GM12864 (cell line): ENCODE measurements at regions not wholly inside any gene's neighbourhood (a gene's known extent, or its start where the extent isn't known, plus 50 kb on each side); places are given as distances from the start of the nearest gene placed in this dataset.
"Not testable (repeated sequence)": the region's sequence is repeated elsewhere in the genome, so short reads cannot be mapped to it uniquely, and the experiment has no call there.

Experiments used
- DNase-seq: peaks from one replicate; pipeline ENCODE4 v3.0.0-alpha.2; 2011; ENCODE audit warnings: low read depth
- H3K4me3 ChIP-seq: 2 replicates; pipeline ENCODE4 v1.5.1; 2011; ENCODE audit warnings: mild to moderate bottlenecking, low read depth, low read length, control low read depth
- CTCF ChIP-seq: IDR thresholded peaks from 2 replicates; pipeline ENCODE4 v1.5.1; 2011; ENCODE audit warnings: low read depth, mild to moderate bottlenecking, moderate library complexity, low read length, control low read depth, inconsistent platforms; ENCODE audit errors: missing control alignments

GRCh38 chrX:2640436-2641150, 50.5 kb upstream of the CD99 start:
- no peak for TF ChIP-seq CTCF
- no peak for DNase-seq
- H3K4me3 ChIP-seq, result no peak overlapping the region

DNA sequence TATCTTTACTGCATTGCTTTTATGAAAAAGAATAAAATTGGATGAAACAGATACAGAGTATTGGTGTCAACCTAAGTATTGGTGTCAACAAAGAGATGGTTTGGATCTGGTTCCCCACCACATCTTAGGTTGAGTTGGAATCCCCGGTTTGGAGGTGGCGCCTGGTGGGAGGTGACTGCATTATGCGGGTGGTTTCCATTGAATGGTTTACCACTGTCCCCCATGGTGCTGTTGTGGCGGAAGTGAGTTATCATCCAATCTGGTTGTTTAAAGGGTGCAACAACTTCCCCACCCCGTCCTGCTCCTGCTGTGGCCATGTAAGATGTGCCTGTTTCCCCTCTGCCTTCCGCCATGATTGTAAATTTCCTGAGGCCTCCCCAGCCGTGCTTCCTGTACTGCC, 52.8 kb upstream of the CD99 start:
- H3K4me3 ChIP-seq, result no peak overlapping the region
- no peak for DNase-seq
- no peak for TF ChIP-seq CTCF

DNA sequence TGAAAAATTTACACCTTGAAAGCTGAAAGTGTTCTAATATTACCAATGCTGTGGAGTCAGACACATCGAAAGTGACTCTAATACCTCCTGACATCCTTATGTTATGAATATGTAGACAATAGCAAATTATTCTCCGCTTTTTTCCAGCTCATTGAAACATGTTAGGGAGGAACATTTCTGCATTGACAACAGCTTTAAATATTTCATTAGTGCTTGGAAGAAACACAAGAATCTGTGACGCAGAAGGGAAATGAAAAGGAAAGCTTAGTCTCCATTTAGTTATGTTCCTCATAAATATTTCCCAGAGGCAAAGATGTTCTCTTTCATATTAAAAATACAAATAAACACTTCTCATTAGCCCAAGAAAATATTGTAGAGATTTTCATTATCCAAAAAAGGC, 55.8 kb upstream of the CD99 start:
- no peak overlapping the region for H3K4me3 ChIP-seq

DNA sequence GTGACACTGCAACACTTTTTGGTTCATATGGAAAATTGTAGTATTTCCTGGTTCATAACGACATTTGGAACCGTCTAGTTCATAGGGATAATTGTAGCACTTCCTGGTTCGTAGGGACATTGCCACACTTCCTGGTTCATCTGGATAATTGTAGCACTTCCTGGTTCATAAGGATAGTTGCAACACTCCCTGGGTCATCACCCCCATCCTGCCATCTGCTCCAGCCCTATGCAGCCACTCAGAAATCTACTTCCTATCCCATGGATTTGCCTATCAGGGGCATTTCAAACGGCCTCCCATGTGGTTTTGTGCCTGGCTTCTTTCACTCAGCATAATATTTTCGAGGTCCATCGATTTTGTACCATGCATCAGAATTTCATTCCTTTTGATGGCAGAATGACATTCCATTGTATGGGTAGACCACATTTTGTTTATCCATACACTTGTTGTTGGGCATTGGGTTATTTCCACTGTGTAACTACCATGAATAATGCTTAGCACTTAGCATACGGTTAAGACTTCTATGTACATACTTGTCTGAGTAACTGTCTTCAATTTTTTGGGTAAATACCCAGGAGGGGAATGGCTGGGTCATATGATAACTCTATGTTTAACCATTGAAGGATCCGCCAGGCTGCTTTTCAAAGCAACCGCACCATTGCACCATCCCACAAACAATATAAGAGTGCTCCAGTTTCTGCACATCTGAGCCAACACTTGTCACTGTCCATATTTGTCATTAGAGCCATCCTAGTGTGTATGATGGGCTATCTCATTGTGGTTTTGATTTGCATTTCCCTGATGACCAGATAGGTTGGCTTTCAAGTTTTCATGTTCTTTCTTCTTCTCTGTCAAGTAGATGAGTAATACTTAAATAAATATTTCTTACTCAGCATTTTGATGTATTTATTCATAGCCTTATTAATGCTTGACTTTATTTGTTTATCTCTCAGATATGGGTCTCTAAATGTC, 58.3 kb upstream of the CD99 start:
- no peak overlapping the region for H3K4me3 ChIP-seq
- no peak for TF ChIP-seq CTCF
- no peak for DNase-seq

More for the DNA sequence above, 55.8 kb upstream of the CD99 start:
- no peak for DNase-seq
- TF ChIP-seq CTCF, result no peak

DNA sequence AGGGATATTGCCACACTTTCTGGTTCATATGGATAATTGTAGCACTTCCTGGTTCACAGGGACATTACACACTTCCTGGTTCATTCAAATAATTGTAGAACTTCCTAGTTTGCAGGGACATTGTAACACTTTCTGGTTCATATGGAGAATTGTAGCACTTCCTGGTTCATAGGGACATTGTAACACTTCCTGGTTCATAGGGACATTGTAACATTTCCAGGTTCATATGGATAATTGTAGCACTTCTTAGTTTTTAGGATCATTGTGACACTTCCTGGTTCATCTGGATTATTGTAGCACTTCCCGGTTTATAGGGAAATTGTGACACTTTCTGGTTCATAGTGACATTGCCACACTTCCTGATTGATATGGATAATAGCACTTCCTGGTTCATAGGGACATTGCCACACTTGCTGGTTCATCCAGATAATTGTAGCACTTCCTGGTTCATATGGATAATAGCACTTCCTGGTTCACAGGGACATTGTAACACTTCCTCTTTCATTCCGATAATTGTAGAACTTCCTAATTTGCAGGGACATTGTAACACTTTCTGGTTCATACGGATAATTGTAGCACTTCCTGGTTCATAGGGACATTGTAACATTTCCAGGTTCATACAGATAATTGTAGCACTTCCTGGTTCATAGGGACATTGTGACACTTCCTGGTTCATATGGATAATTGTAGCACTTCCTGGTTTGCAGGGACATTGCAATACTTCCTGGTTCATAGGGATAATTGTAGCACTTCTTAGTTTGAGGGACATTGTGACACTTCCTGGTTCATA, 59.2 kb upstream of the CD99 start:
- DNase-seq, result no peak
- TF ChIP-seq CTCF, result no peak
- no peak overlapping the region for H3K4me3 ChIP-seq

- H3K4me3 ChIP-seq, DNase-seq: not testable (repeated sequence)
These were observed 60.0 kb upstream of the CD99 start for GRCh38 chrX:2630935-2631742.

- DNase-seq, H3K4me3 ChIP-seq: not testable (repeated sequence)
These were observed 60.8 kb upstream of the CD99 start for GRCh38 chrX:2630008-2630934.
